ENCODE measurements at regions not wholly inside any gene's neighbourhood (a gene's known extent, or its start where the extent isn't known, plus 50 kb on each side); places are given as distances from the start of the nearest gene placed in this dataset.
A peak's percentile ranks its signal among the peaks of the same experiment; 100 is the strongest.

- DNase-seq (ENCODE audit: low read depth in 2 of 2), result no peak
Observed at GRCh38 chr6:105816847-105817246, 269.3 kb upstream of the PRDM1 start.

GRCh38 chr6:105815661-105816555, 270.2 kb upstream of the PRDM1 start:
- DNase-seq (ENCODE audit: low read depth in 2 of 2), result no peak

GRCh38 chr6:105814745-105815536, 271.2 kb upstream of the PRDM1 start:
- DNase-seq (ENCODE audit: low read depth in 2 of 2), result no peak

- DNase-seq (ENCODE audit: low read depth in 2 of 2), result no peak
Observed at GRCh38 chr6:105810922-105811482, 275.1 kb upstream of the PRDM1 start.

- peak; percentile 69 to 74 for DNase-seq (ENCODE audit: low read depth in 2 of 2)
Observed at GRCh38 chr6:105810105-105810921, 275.8 kb upstream of the PRDM1 start.

GRCh38 chr6:105808571-105808970, 277.6 kb upstream of the PRDM1 start:
- no peak for DNase-seq (ENCODE audit: low read depth in 2 of 2)

GRCh38 chr6:105807905-105808304, 278.2 kb upstream of the PRDM1 start:
- DNase-seq (ENCODE audit: low read depth in 2 of 2), result no peak

GRCh38 chr6:105806486-105806920, 279.6 kb upstream of the PRDM1 start:
- no peak for DNase-seq (ENCODE audit: low read depth in 2 of 2)

GRCh38 chr6:105805501-105806023, 280.6 kb upstream of the PRDM1 start:
- DNase-seq (ENCODE audit: low read depth in 2 of 2), result no peak

- peak; percentile 73 to 75 for DNase-seq (ENCODE audit: low read depth in 2 of 2)
Observed at GRCh38 chr6:105804424-105804823, 281.7 kb upstream of the PRDM1 start.

- DNase-seq (ENCODE audit: low read depth in 2 of 2), result no peak
Observed at GRCh38 chr6:105804000-105804399, 282.1 kb upstream of the PRDM1 start.

GRCh38 chr6:105803442-105803841, 282.7 kb upstream of the PRDM1 start:
- peak; percentile 44 to 50 for DNase-seq (ENCODE audit: low read depth in 2 of 2)

- DNase-seq (ENCODE audit: low read depth in 2 of 2), result no peak
Observed at GRCh38 chr6:105802703-105803102, 283.4 kb upstream of the PRDM1 start.

- DNase-seq (ENCODE audit: low read depth in 2 of 2), result no peak
Observed at GRCh38 chr6:105800871-105801270, 285.3 kb upstream of the PRDM1 start.

GRCh38 chr6:105800398-105800797, 285.7 kb upstream of the PRDM1 start:
- no peak for DNase-seq (ENCODE audit: low read depth in 2 of 2)

GRCh38 chr6:105799056-105799455, 287.1 kb upstream of the PRDM1 start:
- no peak for DNase-seq (ENCODE audit: low read depth in 2 of 2)

- DNase-seq (ENCODE audit: low read depth in 2 of 2), result peak; percentile 90 to 91
Observed at GRCh38 chr6:105797983-105798453, 288.1 kb upstream of the PRDM1 start.

- no peak for DNase-seq (ENCODE audit: low read depth in 2 of 2)
Observed at GRCh38 chr6:105797286-105797979, 288.7 kb upstream of the PRDM1 start.

GRCh38 chr6:105795913-105796517, 290.1 kb upstream of the PRDM1 start:
- DNase-seq (ENCODE audit: low read depth in 2 of 2), result no peak

GRCh38 chr6:105795366-105795765, 290.8 kb upstream of the PRDM1 start:
- DNase-seq (ENCODE audit: low read depth in 2 of 2), result no peak
